ENCODE measurements at regions not wholly inside any gene's neighbourhood (a gene's known extent, or its start where the extent isn't known, plus 50 kb on each side); places are given as distances from the start of the nearest gene placed in this dataset.

DNA sequence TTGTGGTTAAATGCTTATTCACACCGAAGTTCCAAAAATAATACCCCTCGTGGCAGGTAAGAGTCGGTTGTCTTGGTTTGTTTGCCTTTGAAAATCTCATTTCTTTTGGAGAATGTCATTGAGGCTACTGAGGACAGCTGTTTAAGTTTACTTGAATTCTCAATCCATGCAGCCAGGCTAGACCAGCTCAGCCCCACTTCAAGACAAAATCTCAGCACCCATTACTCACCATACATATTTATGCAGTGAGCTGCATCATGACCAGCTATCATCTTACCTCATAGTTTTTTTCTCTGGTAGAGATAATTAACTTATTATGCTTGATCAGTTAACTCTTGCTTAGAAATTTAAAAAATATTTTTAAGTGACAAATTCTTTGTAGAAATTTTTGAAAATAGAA lies 115.9 kb downstream of the HAUS1 start:
- TF ChIP-seq, protein P1, sequence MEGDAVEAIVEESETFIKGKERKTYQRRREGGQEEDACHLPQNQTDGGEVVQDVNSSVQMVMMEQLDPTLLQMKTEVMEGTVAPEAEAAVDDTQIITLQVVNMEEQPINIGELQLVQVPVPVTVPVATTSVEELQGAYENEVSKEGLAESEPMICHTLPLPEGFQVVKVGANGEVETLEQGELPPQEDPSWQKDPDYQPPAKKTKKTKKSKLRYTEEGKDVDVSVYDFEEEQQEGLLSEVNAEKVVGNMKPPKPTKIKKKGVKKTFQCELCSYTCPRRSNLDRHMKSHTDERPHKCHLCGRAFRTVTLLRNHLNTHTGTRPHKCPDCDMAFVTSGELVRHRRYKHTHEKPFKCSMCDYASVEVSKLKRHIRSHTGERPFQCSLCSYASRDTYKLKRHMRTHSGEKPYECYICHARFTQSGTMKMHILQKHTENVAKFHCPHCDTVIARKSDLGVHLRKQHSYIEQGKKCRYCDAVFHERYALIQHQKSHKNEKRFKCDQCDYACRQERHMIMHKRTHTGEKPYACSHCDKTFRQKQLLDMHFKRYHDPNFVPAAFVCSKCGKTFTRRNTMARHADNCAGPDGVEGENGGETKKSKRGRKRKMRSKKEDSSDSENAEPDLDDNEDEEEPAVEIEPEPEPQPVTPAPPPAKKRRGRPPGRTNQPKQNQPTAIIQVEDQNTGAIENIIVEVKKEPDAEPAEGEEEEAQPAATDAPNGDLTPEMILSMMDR (IDR thresholded peaks at IDR 0.05; ENCODE audit: low read depth, low read length): no peak
- no peak for TF ChIP-seq EZH2phosphoT487 (IDR thresholded peaks at IDR 0.05; ENCODE audit: low read depth)

All from OCI-LY3 (cell line).